MCF 10A (cell line): ENCODE measurements at regions not wholly inside any gene's neighbourhood (a gene's known extent, or its start where the extent isn't known, plus 50 kb on each side); places are given as distances from the start of the nearest gene placed in this dataset.

Experiments used
- BruUV-seq: library from RNA; stranded (reverse); fragments of 400-500 nt; replicated peaks from 2 replicates; lab custom pipeline; 2021; lab: Mats Ljungman, UMichigan
- CTCF ChIA-PET: fragments of 300-600 bp; sonication (Branson Sonifier 250); formaldehyde crosslinking; extraction: SDS; loops from one replicate; lab custom pipeline; 2021; ENCODE audit warnings: antibody characterized with exemption, inconsistent platforms; lab: Yijun Ruan, JAX
- POLR2A ChIA-PET: fragments of 300-600, 350-650 bp; sonication (Branson Sonifier 250); formaldehyde crosslinking; extraction: SDS; loops from one replicate; lab custom pipeline; 2020; ENCODE audit warnings: antibody characterized with exemption, inconsistent platforms; lab: Yijun Ruan, JAX
- DNase-seq: peaks from one replicate; pipeline ENCODE4 v3.0.0-alpha.2; 2018; ENCODE audit not compliant: unreplicated experiment
- H3K27ac Mint-ChIP-seq: one replicate; pipeline ENCODE4 v1.8.0; 2022; ENCODE audit warnings: mild to moderate bottlenecking, low read depth, mixed read lengths; ENCODE audit not compliant: unreplicated experiment
- H3K27me3 Mint-ChIP-seq: one replicate; pipeline ENCODE4 v1.8.0; 2022; ENCODE audit warnings: mixed read lengths; ENCODE audit not compliant: insufficient read depth, unreplicated experiment
- H3K36me3 Mint-ChIP-seq: one replicate; pipeline ENCODE4 v1.8.0; 2022; ENCODE audit warnings: mild to moderate bottlenecking, moderate library complexity, mixed read lengths; ENCODE audit not compliant: insufficient read depth, unreplicated experiment
- H3K4me1 Mint-ChIP-seq: one replicate; pipeline ENCODE4 v1.8.0; 2022; ENCODE audit warnings: mixed read lengths; ENCODE audit not compliant: insufficient read depth, unreplicated experiment
- H3K4me3 Mint-ChIP-seq: one replicate; pipeline ENCODE4 v1.8.0; 2022; ENCODE audit warnings: mild to moderate bottlenecking, moderate library complexity, mixed read lengths; ENCODE audit not compliant: unreplicated experiment
- H3K9me3 Mint-ChIP-seq: one replicate; pipeline ENCODE4 v1.8.0; 2022; ENCODE audit warnings: mixed read lengths; ENCODE audit not compliant: unreplicated experiment
- CTCF ChIP-seq: fragments of 200-600 bp; IDR thresholded peaks from one replicate; pipeline ENCODE4 v1.8.0; 2022; ENCODE audit warnings: antibody characterized with exemption, mild to moderate bottlenecking; ENCODE audit not compliant: unreplicated experiment
- intact Hi-C: fragments of 100-400 bp; cut with micrococcal nuclease; formaldehyde crosslinking; loops from 2 replicates; pipeline ENCODE4 v1.14.1; 2022

- Mint-ChIP-seq H3K27me3 (no peaks in the 10 kb centered on the region), H3K4me1 (peaks cover 5% of the 10 kb centered on the region), H3K36me3 (no peaks in the 10 kb centered on the region), H3K4me3 (no peak overlapping the region), H3K9me3 (no peaks in the 10 kb centered on the region), H3K27ac (no peak overlapping the region)
- ChIA-PET CTCF (interaction anchor here (0.6 to 1.2 kb wide), 3 partner anchors 365 to 976 kb away, joined by 3 to 4 read pairs (median 3); no protein-coding TSS in a partner anchor), POLR2A (no interaction called here)
- intact Hi-C loops, result no loop called here
- no peak for TF ChIP-seq CTCF
- DNase-seq, result no peak
- BruUV-seq, result no TSS peak
Measured at GRCh38 chr13:103878891-103879605, 812.8 kb upstream of the SLC10A2 start.

- H3K27me3 Mint-ChIP-seq, result no peaks in the 10 kb centered on the region
- H3K9me3 Mint-ChIP-seq, result no peaks in the 10 kb centered on the region
- no TSS peak for BruUV-seq
- ChIA-PET POLR2A (no interaction called here), CTCF (interaction anchor here (1.0 to 1.2 kb wide), 2 partner anchors 8 to 898 kb away, joined by 3 to 4 read pairs; no protein-coding TSS in a partner anchor)
- H3K4me3 Mint-ChIP-seq, result no peak overlapping the region
- no peak overlapping the region for H3K27ac Mint-ChIP-seq
- DNase-seq, result no peak
- intact Hi-C loops, result no loop called here
- no peak for TF ChIP-seq CTCF
- peaks cover 4% of the 10 kb centered on the region for H3K36me3 Mint-ChIP-seq
- H3K4me1 Mint-ChIP-seq, result peaks cover 5% of the 10 kb centered on the region
Measured at GRCh38 chr13:103876571-103876970, 810.4 kb upstream of the SLC10A2 start.

- BruUV-seq, result no TSS peak
- intact Hi-C loops, result no loop called here
- Mint-ChIP-seq H3K4me3 (no peak overlapping the region), H3K36me3 (peaks cover 4% of the 10 kb centered on the region), H3K27ac (no peak overlapping the region), H3K27me3 (no peaks in the 10 kb centered on the region), H3K9me3 (no peaks in the 10 kb centered on the region), H3K4me1 (no peaks in the 10 kb centered on the region)
- ChIA-PET CTCF (no interaction called here), POLR2A (no interaction called here)
- TF ChIP-seq CTCF, result no peak
- DNase-seq, result no peak
Measured at GRCh38 chr13:103873725-103874124, 807.5 kb upstream of the SLC10A2 start.

- H3K4me3 Mint-ChIP-seq, result no peak overlapping the region
- ChIA-PET CTCF (no interaction called here), POLR2A (no interaction called here)
- H3K4me1 Mint-ChIP-seq, result peaks cover 5% of the 10 kb centered on the region
- no peak for TF ChIP-seq CTCF
- H3K27me3 Mint-ChIP-seq, result no peaks in the 10 kb centered on the region
- no peaks in the 10 kb centered on the region for H3K9me3 Mint-ChIP-seq
- BruUV-seq, result no TSS peak
- intact Hi-C loops, result loop anchor here (10.0 kb wide), 1 partner anchor 659 kb away; no protein-coding TSS in a partner anchor
- no peak for DNase-seq
- no peak overlapping the region for H3K27ac Mint-ChIP-seq
- H3K36me3 Mint-ChIP-seq, result no peaks in the 10 kb centered on the region
Measured at GRCh38 chr13:103866048-103866447, 799.8 kb upstream of the SLC10A2 start.
